ENCODE measurements at regions not wholly inside any gene's neighbourhood (a gene's known extent, or its start where the extent isn't known, plus 50 kb on each side); places are given as distances from the start of the nearest gene placed in this dataset.

- TF ChIP-seq RARB (CRISPR knock-in tag; IDR thresholded peaks at IDR 0.05) = no peak
- TF ChIP-seq ARNTL (CRISPR knock-in tag; IDR thresholded peaks at IDR 0.05; ENCODE audit: borderline replicate concordance, low read depth) = no peak
- TF ChIP-seq ESRRG (CRISPR knock-in tag; IDR thresholded peaks at IDR 0.05) = no peak
- TF ChIP-seq GLIS3 (CRISPR knock-in tag; IDR thresholded peaks at IDR 0.05) = no peak
- no peak for TF ChIP-seq POU6F1 (CRISPR knock-in tag; IDR thresholded peaks at IDR 0.05; ENCODE audit: borderline replicate concordance, low read depth)
- TF ChIP-seq ZFP3 (CRISPR knock-in tag; IDR thresholded peaks at IDR 0.05) = no peak
- no peak for TF ChIP-seq OSR1 (CRISPR knock-in tag; IDR thresholded peaks at IDR 0.05)
- no peak for TF ChIP-seq ZNF70 (CRISPR knock-in tag; IDR thresholded peaks at IDR 0.05)
- no peak for TF ChIP-seq ZFP30 (CRISPR knock-in tag; IDR thresholded peaks at IDR 0.05)
These were observed 272.4 kb upstream of the MYO3A start for GRCh38 chr10:25661632-25662031.

Measured in SK-N-SH treated with all-trans-retinoic acid at 6 μM for 48 hours (cell line).